Body of pancreas (tissue), 4 donors: ENCODE measurements at regions not wholly inside any gene's neighbourhood (a gene's known extent, or its start where the extent isn't known, plus 50 kb on each side); places are given as distances from the start of the nearest gene placed in this dataset.

ENCODE experiments used
- ATAC-seq: fragments of 150-250 bp; one replicate; pipeline ENCODE4 v1.9.1; 2016
- DNase-seq, 4 donors: peaks; one replicate each; pipeline ENCODE4 v3.0.0-alpha.2; 2019
- H3K27ac ChIP-seq, 4 donors: fragments of 200-600 bp; sonication (generic); 1 replicate in 3 of 4; 2 replicates in 1 of 4; pipeline versions ENCODE4 v1.5.1 to v1.6.1; 2016 to 2019; ENCODE audit warnings: mild to moderate bottlenecking in 1 of 4, mixed read lengths in 1 of 4, moderate library complexity in 1 of 4
- H3K27me3 ChIP-seq, 2 donors: fragments of 200-600 bp; sonication (generic); one replicate each; pipeline ENCODE4 v1.6.0; 2016; ENCODE audit warnings: mild to moderate bottlenecking in 1 of 2
- H3K36me3 ChIP-seq, 2 donors: fragments of 200-600 bp; sonication (generic); replicated peaks in 1 of 2; 2 replicates each; pipeline ENCODE4 v1.5.1; 2016; ENCODE audit warnings: low read depth in 2 of 2; ENCODE audit not compliant: insufficient read depth in 1 of 2
- H3K4me1 ChIP-seq: fragments of 200-600 bp; sonication (generic); one replicate; pipeline ENCODE4 v1.6.0; 2016
- H3K4me3 ChIP-seq, 2 donors: fragments of 200-600 bp; sonication (generic); 1 replicate in 1 of 2; 2 replicates in 1 of 2; pipeline ENCODE4 v1.5.1; 2016 to 2019
- H3K9me3 ChIP-seq, 3 donors: fragments of 200-600 bp; sonication (generic); 1 replicate in 2 of 3; 2 replicates in 1 of 3; pipeline ENCODE4 v1.5.1; 2016
- CTCF ChIP-seq, 7 experiments: fragments of 450-650 bp in 4 of 7; fragments of 200-600 bp in 3 of 7; sonication (generic) in 3 of 7; IDR thresholded peaks; one replicate each; pipeline ENCODE4 v1.5.1; 2016 to 2019; ENCODE audit warnings: antibody characterized with exemption in 7 of 7
- POLR2A ChIP-seq, 3 donors: fragments of 450-650 bp; IDR thresholded peaks; one replicate each; pipeline ENCODE4 v1.6.1; 2016; ENCODE audit warnings: antibody characterized with exemption in 3 of 3, mild to moderate bottlenecking in 2 of 3
- WGBS, 2 donors: methylation state at CpG; one replicate each; pipeline ENCODE4 v1.1.5; 2017; 5-methylcytosine and 5-hydroxymethylcytosine counted together
- intact Hi-C: fragments of 100-400 bp; cut with DNase I; formaldehyde crosslinking; loops from one replicate; pipeline ENCODE4 v1.15.1; 2023

GRCh38 chr4:23539969-23540569 lies 349.8 kb downstream of the PPARGC1A start:
- WGBS, 2 donors, result 45 to 54% methylated on average over 5 of the region's 5 CpGs
- Histone ChIP-seq H3K27ac (no peak overlapping the region), H3K4me3 (no peak overlapping the region), H3K4me1 (no peaks in the 10 kb centered on the region), H3K36me3 (no peaks in the 10 kb centered on the region), H3K27me3 (no peaks in the 10 kb centered on the region), H3K9me3 (peaks cover 0 to 6% (median 0%) of the 10 kb centered on the region in 3 donors)
- TF ChIP-seq POLR2A (IDR thresholded peaks at IDR 0.05) (no peak), CTCF (IDR thresholded peaks at IDR 0.05) (no peak)
- intact Hi-C loops, result no loop called here
- ATAC-seq, result no peak
- no peak for DNase-seq

DNA sequence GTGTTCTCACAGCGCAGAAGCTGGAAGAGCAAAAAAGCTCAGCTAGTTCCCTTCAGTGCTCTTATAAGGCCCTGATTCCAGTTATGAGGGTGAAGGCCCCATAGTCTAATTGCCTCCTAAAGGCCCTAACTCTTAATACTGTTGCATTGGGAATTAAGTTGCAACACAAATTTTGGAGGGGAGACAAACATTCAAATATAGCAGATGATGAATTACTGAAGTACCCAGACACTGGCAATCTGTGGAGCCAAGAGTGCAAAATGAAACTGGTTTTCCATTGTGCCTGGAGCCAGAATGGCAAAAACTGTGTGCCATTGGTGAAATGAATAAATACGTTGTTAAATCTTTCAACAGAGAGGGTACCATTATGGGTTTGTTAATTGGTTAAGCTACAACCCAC lies 356.0 kb downstream of the PPARGC1A start:
- no peaks in the 10 kb centered on the region for H3K27me3 ChIP-seq
- DNase-seq (no peak), ATAC-seq (no peak)
- H3K36me3 ChIP-seq, result no peaks in the 10 kb centered on the region
- TF ChIP-seq CTCF (IDR thresholded peaks at IDR 0.05), result no peak
- 80 to 89% methylated on average over 2 of the region's 2 CpGs for WGBS, 2 donors
- H3K4me3 ChIP-seq, result no peak overlapping the region
- H3K9me3 ChIP-seq, result peaks cover 0 to 11% (median 0%) of the 10 kb centered on the region in 3 donors
- intact Hi-C loops, result no loop called here
- no peak overlapping the region for H3K27ac ChIP-seq
- H3K4me1 ChIP-seq, result no peaks in the 10 kb centered on the region

DNA sequence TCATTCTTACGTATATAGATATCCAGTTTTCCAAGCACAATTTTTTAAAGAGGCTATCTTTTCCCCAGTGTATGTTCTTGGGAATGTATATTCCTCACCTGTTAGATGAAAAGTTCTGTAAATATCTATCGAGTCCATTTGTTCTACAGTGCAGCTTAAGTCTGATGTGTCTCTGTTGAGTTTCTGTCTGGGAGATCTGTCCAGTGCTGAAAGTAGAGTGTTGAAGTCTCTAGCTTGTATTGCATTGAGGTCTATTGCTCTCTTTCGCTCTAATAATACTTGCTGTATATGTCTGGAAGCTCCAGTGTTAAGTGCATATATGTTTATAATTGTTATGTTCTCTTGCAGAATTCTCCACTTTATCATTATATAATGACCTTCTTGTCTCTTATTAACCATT lies 373.1 kb downstream of the PPARGC1A start:
- Histone ChIP-seq H3K27me3 (no peaks in the 10 kb centered on the region), H3K36me3 (no peaks in the 10 kb centered on the region), H3K9me3 (no peaks in the 10 kb centered on the region), H3K27ac (no peak overlapping the region), H3K4me3 (no peak overlapping the region), H3K4me1 (no peaks in the 10 kb centered on the region)
- ATAC-seq (no peak), DNase-seq (no peak)
- 73 to 81% methylated on average over 3 of the region's 3 CpGs for whole genome bisulfite sequencing, 2 donors
- intact Hi-C loops, result no loop called here
- TF ChIP-seq POLR2A (IDR thresholded peaks at IDR 0.05) (no peak), CTCF (IDR thresholded peaks at IDR 0.05) (no peak)

GRCh38 chr4:23504083-23504482 lies 385.8 kb downstream of the PPARGC1A start:
- WGBS, 2 donors, result 17 to 38% methylated on average over 2 of the region's 2 CpGs
- no peaks in the 10 kb centered on the region for H3K36me3 ChIP-seq
- no peaks in the 10 kb centered on the region for H3K4me1 ChIP-seq
- H3K9me3 ChIP-seq, result no peaks in the 10 kb centered on the region
- TF ChIP-seq POLR2A (IDR thresholded peaks at IDR 0.05), result no peak
- no peak for TF ChIP-seq CTCF (IDR thresholded peaks at IDR 0.05)
- intact Hi-C loops, result no loop called here
- no peaks in the 10 kb centered on the region for H3K27me3 ChIP-seq
- ATAC-seq (no peak), DNase-seq (no peak)
- H3K4me3 ChIP-seq, result no peak overlapping the region
- H3K27ac ChIP-seq, result no peak overlapping the region

GRCh38 chr4:23500894-23501449 lies 388.9 kb downstream of the PPARGC1A start:
- H3K27ac ChIP-seq, result no peak overlapping the region
- DNase-seq (no peak), ATAC-seq (no peak)
- H3K4me1 ChIP-seq, result no peaks in the 10 kb centered on the region
- no peak overlapping the region for H3K4me3 ChIP-seq
- intact Hi-C loops, result no loop called here
- H3K9me3 ChIP-seq, result no peaks in the 10 kb centered on the region
- no peaks in the 10 kb centered on the region for H3K36me3 ChIP-seq
- H3K27me3 ChIP-seq, result no peaks in the 10 kb centered on the region
- TF ChIP-seq CTCF (IDR thresholded peaks at IDR 0.05), result no peak
- TF ChIP-seq POLR2A (IDR thresholded peaks at IDR 0.05), result no peak
- 32 to 36% methylated on average over 3 of the region's 3 CpGs for WGBS, 2 donors
